ENCODE measurements at regions not wholly inside any gene's neighbourhood (a gene's known extent, or its start where the extent isn't known, plus 50 kb on each side); places are given as distances from the start of the nearest gene placed in this dataset.

GRCh38 chr13:57925250-57925649 lies 293.7 kb downstream of the PCDH17 start:
- H3K4me1 Mint-ChIP-seq (ENCODE audit: low read depth) = no peaks in the 10 kb centered on the region
- ATAC-seq (no peak), DNase-seq (no peak)
- CTCF ChIA-PET = no interaction called here
- no peak overlapping the region for H3K4me3 Mint-ChIP-seq
- H3K9me3 Mint-ChIP-seq (ENCODE audit: insufficient read depth) = peaks cover 10% of the 10 kb centered on the region
- POLR2A ChIA-PET = no interaction called here
- no peak overlapping the region for H3K27ac Mint-ChIP-seq
- no peaks in the 10 kb centered on the region for H3K36me3 Mint-ChIP-seq (ENCODE audit: low read depth)
- H3K27me3 Mint-ChIP-seq (ENCODE audit: low read depth) = no peaks in the 10 kb centered on the region

GRCh38 chr13:57925751-57926150 lies 294.2 kb downstream of the PCDH17 start:
- Mint-ChIP-seq H3K4me3 (no peak overlapping the region), H3K27me3 (ENCODE audit: low read depth) (no peaks in the 10 kb centered on the region), H3K9me3 (ENCODE audit: insufficient read depth) (peaks cover 6% of the 10 kb centered on the region), H3K36me3 (ENCODE audit: low read depth) (no peaks in the 10 kb centered on the region), H3K27ac (no peak overlapping the region), H3K4me1 (ENCODE audit: low read depth) (no peaks in the 10 kb centered on the region)
- ChIA-PET POLR2A (no interaction called here), CTCF (no interaction called here)
- ATAC-seq = no peak
- DNase-seq = no peak

GRCh38 chr13:57932061-57932460 lies 300.5 kb downstream of the PCDH17 start:
- Mint-ChIP-seq H3K4me1 (ENCODE audit: low read depth) (no peaks in the 10 kb centered on the region), H3K36me3 (ENCODE audit: low read depth) (no peaks in the 10 kb centered on the region), H3K27me3 (ENCODE audit: low read depth) (no peaks in the 10 kb centered on the region), H3K27ac (no peak overlapping the region), H3K9me3 (ENCODE audit: insufficient read depth) (peaks cover 14% of the 10 kb centered on the region), H3K4me3 (no peak overlapping the region)
- DNase-seq (no peak), ATAC-seq (no peak)
- CTCF ChIA-PET = no interaction called here
- POLR2A ChIA-PET = no interaction called here

- Mint-ChIP-seq H3K9me3 (ENCODE audit: insufficient read depth) (peaks cover 17% of the 10 kb centered on the region), H3K36me3 (ENCODE audit: low read depth) (no peaks in the 10 kb centered on the region), H3K27me3 (ENCODE audit: low read depth) (no peaks in the 10 kb centered on the region), H3K27ac (no peak overlapping the region), H3K4me1 (ENCODE audit: low read depth) (no peaks in the 10 kb centered on the region), H3K4me3 (no peak overlapping the region)
- POLR2A ChIA-PET = no interaction called here
- no peak for DNase-seq
- CTCF ChIA-PET = no interaction called here
- ATAC-seq = no peak
These were observed 302.1 kb downstream of the PCDH17 start for GRCh38 chr13:57933606-57934005.

GRCh38 chr13:57935965-57936364 lies 304.4 kb downstream of the PCDH17 start:
- Mint-ChIP-seq H3K36me3 (ENCODE audit: low read depth) (no peaks in the 10 kb centered on the region), H3K9me3 (ENCODE audit: insufficient read depth) (peaks cover 17% of the 10 kb centered on the region), H3K4me1 (ENCODE audit: low read depth) (no peaks in the 10 kb centered on the region), H3K27ac (no peak overlapping the region), H3K4me3 (no peak overlapping the region), H3K27me3 (ENCODE audit: low read depth) (no peaks in the 10 kb centered on the region)
- no peak for ATAC-seq
- ChIA-PET CTCF (no interaction called here), POLR2A (no interaction called here)
- no peak for DNase-seq

GRCh38 chr13:57946361-57946760 lies 314.8 kb downstream of the PCDH17 start:
- H3K27ac Mint-ChIP-seq = no peak overlapping the region

GRCh38 chr13:57948884-57949283 lies 317.3 kb downstream of the PCDH17 start:
- Mint-ChIP-seq H3K9me3 (ENCODE audit: insufficient read depth) (peaks cover 31% of the 10 kb centered on the region), H3K36me3 (ENCODE audit: low read depth) (no peaks in the 10 kb centered on the region), H3K27ac (no peak overlapping the region), H3K4me3 (no peak overlapping the region), H3K4me1 (ENCODE audit: low read depth) (no peaks in the 10 kb centered on the region), H3K27me3 (ENCODE audit: low read depth) (no peaks in the 10 kb centered on the region)
- ATAC-seq (no peak), DNase-seq (no peak)
- CTCF ChIA-PET = no interaction called here
- POLR2A ChIA-PET = no interaction called here

More at GRCh38 chr13:57946361-57946760, 314.8 kb downstream of the PCDH17 start:
- Mint-ChIP-seq H3K4me1 (ENCODE audit: low read depth) (no peaks in the 10 kb centered on the region), H3K9me3 (ENCODE audit: insufficient read depth) (peaks cover 23% of the 10 kb centered on the region), H3K36me3 (ENCODE audit: low read depth) (no peaks in the 10 kb centered on the region), H3K4me3 (no peak overlapping the region), H3K27me3 (ENCODE audit: low read depth) (no peaks in the 10 kb centered on the region)
- DNase-seq = no peak
- CTCF ChIA-PET = no interaction called here
- no peak for ATAC-seq
- POLR2A ChIA-PET = no interaction called here

- CTCF ChIA-PET = no interaction called here
- no peak for DNase-seq
- no peak overlapping the region for H3K4me3 Mint-ChIP-seq
- ATAC-seq = no peak
- no peak overlapping the region for H3K27ac Mint-ChIP-seq
- peaks cover 19% of the 10 kb centered on the region for H3K9me3 Mint-ChIP-seq (ENCODE audit: insufficient read depth)
- H3K27me3 Mint-ChIP-seq (ENCODE audit: low read depth) = no peaks in the 10 kb centered on the region
- H3K36me3 Mint-ChIP-seq (ENCODE audit: low read depth) = no peaks in the 10 kb centered on the region
- H3K4me1 Mint-ChIP-seq (ENCODE audit: low read depth) = no peaks in the 10 kb centered on the region
- POLR2A ChIA-PET = no interaction called here
These were observed 338.4 kb downstream of the PCDH17 start for GRCh38 chr13:57969951-57970350.

GRCh38 chr13:57970404-57970803 lies 338.9 kb downstream of the PCDH17 start:
- Mint-ChIP-seq H3K27me3 (ENCODE audit: low read depth) (no peaks in the 10 kb centered on the region), H3K4me3 (no peak overlapping the region), H3K4me1 (ENCODE audit: low read depth) (no peaks in the 10 kb centered on the region), H3K27ac (no peak overlapping the region), H3K9me3 (ENCODE audit: insufficient read depth) (peaks cover 19% of the 10 kb centered on the region), H3K36me3 (ENCODE audit: low read depth) (no peaks in the 10 kb centered on the region)
- ChIA-PET CTCF (no interaction called here), POLR2A (no interaction called here)
- ATAC-seq (no peak), DNase-seq (no peak)

GRCh38 chr13:57982782-57983181 lies 351.2 kb downstream of the PCDH17 start:
- Mint-ChIP-seq H3K36me3 (ENCODE audit: low read depth) (no peaks in the 10 kb centered on the region), H3K4me3 (no peak overlapping the region), H3K27me3 (ENCODE audit: low read depth) (no peaks in the 10 kb centered on the region), H3K4me1 (ENCODE audit: low read depth) (no peaks in the 10 kb centered on the region), H3K27ac (no peak overlapping the region), H3K9me3 (ENCODE audit: insufficient read depth) (peaks cover 29% of the 10 kb centered on the region)
- ChIA-PET POLR2A (no interaction called here), CTCF (no interaction called here)
- DNase-seq (no peak), ATAC-seq (no peak)

GRCh38 chr13:57988276-57988675 lies 356.7 kb downstream of the PCDH17 start:
- Mint-ChIP-seq H3K36me3 (ENCODE audit: low read depth) (no peaks in the 10 kb centered on the region), H3K4me1 (ENCODE audit: low read depth) (no peaks in the 10 kb centered on the region), H3K27me3 (ENCODE audit: low read depth) (no peaks in the 10 kb centered on the region), H3K4me3 (no peak overlapping the region), H3K9me3 (ENCODE audit: insufficient read depth) (peaks cover 21% of the 10 kb centered on the region), H3K27ac (no peak overlapping the region)
- DNase-seq = no peak
- no peak for ATAC-seq
- ChIA-PET CTCF (no interaction called here), POLR2A (no interaction called here)

GRCh38 chr13:57991041-57991440 lies 359.5 kb downstream of the PCDH17 start:
- H3K9me3 Mint-ChIP-seq (ENCODE audit: insufficient read depth) = peaks cover 25% of the 10 kb centered on the region
- CTCF ChIA-PET = no interaction called here

GRCh38 chr13:57992416-57992815 lies 360.9 kb downstream of the PCDH17 start:
- DNase-seq (no peak), ATAC-seq (no peak)
- H3K27ac Mint-ChIP-seq = no peak overlapping the region
- POLR2A ChIA-PET = no interaction called here
- H3K4me3 Mint-ChIP-seq = no peak overlapping the region
- peaks cover 21% of the 10 kb centered on the region for H3K9me3 Mint-ChIP-seq (ENCODE audit: insufficient read depth)
- no peaks in the 10 kb centered on the region for H3K36me3 Mint-ChIP-seq (ENCODE audit: low read depth)
- CTCF ChIA-PET = no interaction called here
- no peaks in the 10 kb centered on the region for H3K4me1 Mint-ChIP-seq (ENCODE audit: low read depth)
- no peaks in the 10 kb centered on the region for H3K27me3 Mint-ChIP-seq (ENCODE audit: low read depth)

More at GRCh38 chr13:57991041-57991440, 359.5 kb downstream of the PCDH17 start:
- POLR2A ChIA-PET = no interaction called here
- DNase-seq = no peak
- H3K36me3 Mint-ChIP-seq (ENCODE audit: low read depth) = no peaks in the 10 kb centered on the region
- no peak overlapping the region for H3K27ac Mint-ChIP-seq
- H3K4me3 Mint-ChIP-seq = no peak overlapping the region
- H3K4me1 Mint-ChIP-seq (ENCODE audit: low read depth) = no peaks in the 10 kb centered on the region
- ATAC-seq = no peak
- H3K27me3 Mint-ChIP-seq (ENCODE audit: low read depth) = no peaks in the 10 kb centered on the region
